MM.1S (cell line): ENCODE measurements at regions not wholly inside any gene's neighbourhood (a gene's known extent, or its start where the extent isn't known, plus 50 kb on each side); places are given as distances from the start of the nearest gene placed in this dataset.

Experiments used
- EZH2phosphoT487 ChIP-seq: fragments of 300-600 bp; sonication (generic); IDR thresholded peaks from 2 replicates; pipeline ENCODE4 v1.6.1; 2018; ENCODE audit warnings: antibody characterized with exemption, low read length
- TF ChIP-seq, protein P1 (sequence below): fragments of 300-600 bp; sonication (generic); IDR thresholded peaks from 2 replicates; pipeline ENCODE4 v1.5.1; 2016; ENCODE audit warnings: antibody characterized with exemption, low read length, mixed read lengths

DNA sequence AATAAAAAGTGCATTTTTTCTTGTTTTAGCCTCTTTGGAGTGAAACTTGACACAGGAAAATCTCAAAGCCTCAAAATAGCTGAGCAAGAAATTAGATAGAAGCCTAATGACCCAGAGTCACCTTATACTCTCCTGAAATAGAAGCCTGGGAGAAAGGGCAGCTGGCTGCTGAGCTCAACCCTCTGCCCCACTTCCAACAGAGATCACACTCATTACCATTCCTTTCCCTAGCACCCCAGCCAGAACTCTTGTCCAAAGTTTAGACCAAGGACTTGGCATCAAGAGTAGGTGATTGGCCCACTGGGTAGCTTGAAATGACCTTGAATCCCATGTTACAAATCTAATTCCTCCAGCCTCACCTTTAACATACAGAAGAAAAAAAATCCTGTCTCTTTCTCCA, 62.7 kb upstream of the AMOTL1 start:
- TF ChIP-seq, protein P1, sequence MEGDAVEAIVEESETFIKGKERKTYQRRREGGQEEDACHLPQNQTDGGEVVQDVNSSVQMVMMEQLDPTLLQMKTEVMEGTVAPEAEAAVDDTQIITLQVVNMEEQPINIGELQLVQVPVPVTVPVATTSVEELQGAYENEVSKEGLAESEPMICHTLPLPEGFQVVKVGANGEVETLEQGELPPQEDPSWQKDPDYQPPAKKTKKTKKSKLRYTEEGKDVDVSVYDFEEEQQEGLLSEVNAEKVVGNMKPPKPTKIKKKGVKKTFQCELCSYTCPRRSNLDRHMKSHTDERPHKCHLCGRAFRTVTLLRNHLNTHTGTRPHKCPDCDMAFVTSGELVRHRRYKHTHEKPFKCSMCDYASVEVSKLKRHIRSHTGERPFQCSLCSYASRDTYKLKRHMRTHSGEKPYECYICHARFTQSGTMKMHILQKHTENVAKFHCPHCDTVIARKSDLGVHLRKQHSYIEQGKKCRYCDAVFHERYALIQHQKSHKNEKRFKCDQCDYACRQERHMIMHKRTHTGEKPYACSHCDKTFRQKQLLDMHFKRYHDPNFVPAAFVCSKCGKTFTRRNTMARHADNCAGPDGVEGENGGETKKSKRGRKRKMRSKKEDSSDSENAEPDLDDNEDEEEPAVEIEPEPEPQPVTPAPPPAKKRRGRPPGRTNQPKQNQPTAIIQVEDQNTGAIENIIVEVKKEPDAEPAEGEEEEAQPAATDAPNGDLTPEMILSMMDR = no peak
- TF ChIP-seq EZH2phosphoT487 = no peak
